Left renal pelvis (tissue), 4 donors: ENCODE measurements at regions not wholly inside any gene's neighbourhood (a gene's known extent, or its start where the extent isn't known, plus 50 kb on each side); places are given as distances from the start of the nearest gene placed in this dataset.
"Not testable (repeated sequence)": the region's sequence is repeated elsewhere in the genome, so short reads cannot be mapped to it uniquely, and the experiment has no call there.

Experiments used
- DNase-seq, 4 donors: peaks; one replicate each; pipeline ENCODE4 v3.0.0-alpha.2; 2013; ENCODE audit warnings: low read depth in 4 of 4, low spot score in 3 of 4

GRCh38 chr6:50899306-50899870, 80.7 kb downstream of the TFAP2B start:
- DNase-seq = no peak

- no peak for DNase-seq
These were observed 83.6 kb downstream of the TFAP2B start for GRCh38 chr6:50902260-50902659.

DNA sequence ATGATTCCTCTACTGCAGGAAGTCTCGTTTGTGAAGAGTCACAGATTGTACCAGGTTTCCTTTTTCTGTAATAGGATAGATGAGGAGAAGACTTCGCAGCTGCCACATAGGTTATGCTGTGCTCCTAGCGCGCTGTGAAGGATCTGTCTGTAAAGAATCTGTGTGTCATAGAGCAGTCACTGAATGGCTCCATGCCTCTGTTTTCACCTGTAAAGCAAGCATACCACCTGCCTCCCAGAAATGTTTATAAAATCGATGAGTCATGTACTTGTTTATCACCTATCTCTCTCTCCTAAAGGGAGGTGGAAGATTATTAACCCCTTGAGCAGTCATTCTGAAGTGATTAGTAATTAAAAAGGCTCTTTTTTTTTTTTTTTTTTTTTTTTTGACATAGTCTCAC, 86.6 kb downstream of the TFAP2B start:
- no peak for DNase-seq

GRCh38 chr6:50907565-50907964, 88.9 kb downstream of the TFAP2B start:
- no peak for DNase-seq

DNA sequence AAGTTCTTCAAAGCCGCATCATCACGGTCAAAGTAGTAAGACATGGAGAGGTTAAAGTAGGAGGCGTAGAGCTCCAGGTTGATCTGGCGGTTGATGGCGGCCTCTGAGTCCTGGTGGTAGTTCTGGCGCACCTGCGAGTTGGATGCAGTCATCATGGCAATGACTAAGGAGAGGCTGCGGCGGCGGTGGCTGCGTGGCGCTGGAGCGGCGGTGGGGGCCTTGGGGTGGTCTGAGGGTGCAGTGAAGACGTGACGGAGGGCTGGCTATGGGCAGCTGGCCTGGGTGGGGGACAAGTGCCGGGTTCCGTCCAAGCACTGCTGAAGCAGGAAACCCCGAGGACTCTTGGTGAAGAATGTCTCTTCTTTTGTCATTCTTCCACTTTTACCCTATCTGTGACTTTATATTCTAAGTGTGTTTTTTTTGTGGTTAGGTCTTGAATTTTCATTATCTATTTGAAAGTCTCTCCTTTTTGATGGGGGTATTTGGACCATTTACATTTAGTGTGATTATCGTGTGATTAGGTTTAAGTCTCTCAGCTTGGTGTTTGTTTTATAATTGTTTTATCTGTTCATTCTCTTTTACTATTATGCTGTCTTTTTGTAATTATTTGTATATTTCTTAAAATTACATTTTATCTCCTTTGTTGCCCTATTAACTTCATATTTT, 94.6 kb downstream of the TFAP2B start:
- no peak for DNase-seq

DNA sequence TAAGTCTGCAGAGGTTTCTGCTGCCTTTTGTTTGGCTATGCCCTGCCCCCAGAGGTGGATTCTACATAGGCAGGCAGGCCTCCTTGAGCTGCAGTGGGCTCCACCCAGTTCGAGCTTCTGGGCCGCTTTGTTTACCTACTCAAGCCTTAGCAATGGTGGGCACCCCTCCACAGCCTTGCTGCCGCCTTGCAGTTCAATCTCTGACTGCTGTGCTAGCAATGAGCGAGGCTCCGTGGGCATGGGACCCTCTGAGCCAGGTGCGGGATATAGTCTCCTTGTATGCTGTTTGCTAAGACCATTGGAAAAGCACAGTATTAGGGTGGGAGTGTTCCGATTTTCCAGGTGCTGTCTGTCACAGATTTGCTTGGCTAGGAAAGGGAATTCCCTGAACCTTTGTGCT, 102.7 kb downstream of the TFAP2B start:
- not testable (repeated sequence) for DNase-seq

DNA sequence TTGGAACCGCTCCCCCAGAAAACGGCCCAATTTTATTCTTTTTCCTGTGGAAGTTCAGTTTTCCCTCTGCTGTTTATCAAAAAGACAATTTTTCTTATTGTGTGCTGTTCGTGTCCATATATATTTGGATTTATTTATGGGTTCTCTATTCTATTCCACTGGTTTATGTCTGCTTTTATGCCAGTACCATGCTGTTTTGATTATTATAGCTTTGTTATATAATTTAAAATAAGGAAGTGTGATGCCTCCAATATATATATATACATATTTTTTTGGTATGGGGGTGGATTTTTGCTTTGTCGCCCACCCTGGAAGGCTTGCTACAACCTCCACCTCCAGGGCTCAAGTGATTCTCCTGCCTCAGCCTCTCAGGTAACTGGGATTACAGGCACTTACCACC, 103.3 kb downstream of the TFAP2B start:
- no peak for DNase-seq

DNA sequence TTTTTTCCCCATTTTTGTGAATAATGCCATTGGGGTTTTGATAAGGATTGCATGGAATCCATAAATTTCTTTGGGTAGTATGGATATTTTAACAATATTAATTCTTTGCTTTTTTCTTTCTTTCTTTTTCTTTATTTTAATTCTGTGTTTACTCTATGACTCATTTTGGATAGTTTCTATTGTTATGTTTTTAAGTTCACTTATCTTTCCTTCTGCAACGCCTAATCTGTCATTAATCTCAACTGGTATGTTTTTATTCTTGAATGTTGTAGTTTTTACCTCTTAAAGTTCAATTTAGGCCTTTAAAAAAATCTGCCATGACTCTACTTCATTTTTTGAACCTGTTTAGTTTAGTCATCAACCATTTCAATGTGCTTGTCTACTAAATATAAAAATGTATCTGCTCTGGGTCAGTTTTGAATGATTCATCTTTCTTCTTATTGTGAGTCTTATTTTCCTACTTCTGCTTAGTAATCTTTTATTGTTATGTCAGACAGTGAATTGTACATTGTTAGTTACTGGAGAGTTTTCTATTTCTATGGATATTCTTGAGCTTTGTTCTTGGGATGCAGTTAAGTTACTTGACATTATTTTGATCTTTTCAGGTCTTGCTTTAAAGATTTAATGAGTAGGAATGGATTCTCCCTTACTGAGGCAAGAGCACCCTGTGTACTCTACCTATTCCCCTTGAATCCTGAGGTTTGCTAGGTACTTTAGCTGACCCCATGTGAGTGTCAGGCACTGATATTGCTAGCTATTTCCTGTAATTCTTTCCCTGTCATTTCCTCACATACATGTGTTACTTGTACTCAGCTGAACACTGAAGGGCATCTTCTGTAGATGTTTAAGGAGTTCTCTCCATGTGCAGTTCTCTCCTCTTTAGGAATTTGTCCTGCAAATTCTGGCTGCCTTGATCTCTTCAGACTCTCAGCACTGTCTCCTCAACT, 104.2 kb downstream of the TFAP2B start:
- no peak for DNase-seq

GRCh38 chr6:50924758-50925157, 106.1 kb downstream of the TFAP2B start:
- no peak for DNase-seq

GRCh38 chr6:50925548-50925947, 106.9 kb downstream of the TFAP2B start:
- DNase-seq = no peak

DNA sequence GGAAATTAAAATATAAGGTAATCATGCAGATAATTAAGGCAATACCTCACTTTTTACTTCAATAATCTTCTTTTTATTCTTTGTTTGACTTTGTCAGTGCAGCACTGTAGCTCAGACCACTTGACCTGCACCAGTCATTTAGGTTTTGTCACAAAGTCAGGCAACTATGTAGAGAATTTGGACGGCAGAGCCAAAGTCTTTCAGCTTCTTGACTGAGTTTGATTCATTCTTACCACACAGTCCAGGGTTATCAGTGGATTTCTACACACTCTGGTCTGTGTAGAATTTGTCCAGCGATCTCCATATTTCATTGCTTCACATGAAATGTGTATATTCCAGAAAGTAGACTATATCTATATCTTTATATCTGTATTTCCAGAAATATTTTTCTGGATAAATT, 107.3 kb downstream of the TFAP2B start:
- DNase-seq = no peak

DNA sequence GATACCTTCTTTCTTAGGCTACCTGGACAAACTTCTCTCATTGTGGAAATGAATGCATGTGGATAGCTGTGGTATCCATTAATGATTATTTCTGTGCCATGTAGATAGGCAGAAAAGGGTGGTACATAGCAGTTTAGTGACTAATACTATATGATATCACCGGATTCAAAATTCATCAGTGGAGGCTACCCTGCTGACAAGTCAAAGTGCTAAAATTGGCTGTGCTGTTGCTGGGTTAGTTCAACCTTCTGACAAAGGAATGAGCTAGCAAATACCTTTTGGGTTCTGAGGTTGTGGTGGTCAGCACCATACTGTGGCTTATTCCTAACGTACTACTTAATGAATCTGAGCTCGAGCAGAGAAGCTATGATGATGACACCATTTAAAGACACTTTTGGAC, 109.1 kb downstream of the TFAP2B start:
- DNase-seq = no peak

DNA sequence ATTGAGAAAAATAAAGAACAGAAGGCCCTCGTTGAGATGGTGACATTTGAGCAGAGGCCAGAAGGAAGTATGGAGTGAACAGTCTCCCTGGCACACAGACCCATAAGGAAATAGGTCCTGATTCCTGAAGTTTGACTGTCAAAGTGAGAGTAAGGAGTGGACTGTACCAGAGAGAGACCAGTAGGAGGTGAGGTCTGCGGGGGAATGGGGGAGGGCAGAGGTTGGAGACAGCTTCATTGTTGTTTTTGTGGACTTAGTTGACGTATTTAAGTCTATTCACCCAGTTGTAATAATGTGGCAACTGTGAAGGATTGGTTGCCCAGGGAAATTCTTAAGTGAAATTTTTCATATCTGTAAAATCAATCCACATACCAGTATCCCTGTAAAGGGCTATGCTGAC, 110.7 kb downstream of the TFAP2B start:
- DNase-seq = no peak

GRCh38 chr6:50935442-50935841, 116.8 kb downstream of the TFAP2B start:
- no peak for DNase-seq

GRCh38 chr6:50936277-50936681, 117.6 kb downstream of the TFAP2B start:
- no peak for DNase-seq

DNA sequence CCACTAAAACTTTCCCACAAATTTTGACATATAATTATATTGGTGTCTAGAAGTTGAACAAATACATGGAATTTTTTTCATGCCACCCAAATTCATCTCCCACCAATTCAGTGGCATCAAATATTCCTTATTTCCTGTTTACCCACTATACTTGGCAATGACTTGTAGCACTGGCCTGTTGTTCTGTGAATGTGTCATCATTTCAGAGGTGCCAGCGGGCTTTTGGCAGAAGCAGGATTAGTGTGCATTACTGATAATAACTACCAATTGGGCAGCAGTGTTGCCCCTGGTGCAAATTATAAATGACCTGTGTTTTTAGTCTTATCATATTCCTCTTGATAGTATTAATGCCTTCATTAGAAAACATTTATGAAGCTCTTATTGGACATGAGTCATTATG, 121.3 kb downstream of the TFAP2B start:
- DNase-seq = no peak

DNA sequence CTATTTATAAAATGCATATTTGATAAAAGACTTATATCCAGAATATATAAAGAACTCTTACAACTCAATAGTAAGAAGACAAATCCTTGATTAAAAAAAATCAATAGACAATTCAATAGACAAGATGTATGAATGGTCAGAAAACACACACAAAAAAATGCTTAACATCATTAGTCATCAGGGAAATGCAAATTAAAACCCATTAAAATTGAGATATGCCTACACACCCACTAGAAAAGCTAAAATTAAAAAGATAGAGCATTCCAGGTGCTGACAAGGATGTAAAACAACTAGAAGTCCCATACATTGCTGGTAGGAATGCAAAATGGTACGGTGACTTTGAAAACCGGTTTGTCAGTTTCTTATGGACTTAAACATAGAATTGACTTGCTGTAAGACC, 127.1 kb downstream of the TFAP2B start:
- DNase-seq = no peak

DNA sequence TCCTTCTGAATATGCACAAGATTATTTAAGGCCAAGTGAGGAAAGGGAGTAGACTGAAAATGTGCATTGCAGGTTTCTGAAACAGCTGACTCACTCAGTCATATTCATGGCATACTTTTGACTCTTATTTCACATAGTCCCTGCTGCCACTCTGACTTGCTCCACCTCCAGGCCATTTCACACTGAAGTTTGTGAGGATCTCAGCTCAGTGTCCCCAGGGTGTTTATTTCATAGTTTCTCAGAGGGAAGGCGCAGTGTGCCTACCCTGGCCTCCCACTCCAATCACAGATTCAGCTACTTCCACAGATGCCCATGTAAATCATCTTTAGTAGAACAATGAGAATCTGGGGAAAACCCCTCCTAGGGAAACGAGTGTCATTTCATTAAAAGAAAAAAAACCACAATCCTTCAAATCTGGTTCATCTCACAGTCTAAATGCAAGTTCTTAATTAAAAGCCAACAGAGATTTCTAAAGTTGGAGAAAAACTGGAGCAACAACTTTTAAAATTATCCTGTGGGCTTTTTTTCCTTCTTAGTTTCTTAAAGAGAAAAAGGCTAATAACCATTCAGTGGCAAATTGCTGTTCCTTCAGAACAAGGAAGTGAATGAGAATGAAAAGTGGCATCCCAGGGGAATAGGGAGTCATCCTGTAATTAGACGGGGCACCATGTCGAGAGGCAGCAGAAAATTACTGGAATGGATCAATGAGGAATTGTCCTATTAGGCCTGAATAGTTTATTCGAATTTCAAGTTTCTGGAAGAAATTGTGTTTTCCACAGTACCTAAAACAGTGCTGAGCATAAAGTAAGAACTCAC, 133.6 kb downstream of the TFAP2B start:
- DNase-seq = no peak

GRCh38 chr6:50956014-50956413, 137.3 kb downstream of the TFAP2B start:
- DNase-seq = no peak

DNA sequence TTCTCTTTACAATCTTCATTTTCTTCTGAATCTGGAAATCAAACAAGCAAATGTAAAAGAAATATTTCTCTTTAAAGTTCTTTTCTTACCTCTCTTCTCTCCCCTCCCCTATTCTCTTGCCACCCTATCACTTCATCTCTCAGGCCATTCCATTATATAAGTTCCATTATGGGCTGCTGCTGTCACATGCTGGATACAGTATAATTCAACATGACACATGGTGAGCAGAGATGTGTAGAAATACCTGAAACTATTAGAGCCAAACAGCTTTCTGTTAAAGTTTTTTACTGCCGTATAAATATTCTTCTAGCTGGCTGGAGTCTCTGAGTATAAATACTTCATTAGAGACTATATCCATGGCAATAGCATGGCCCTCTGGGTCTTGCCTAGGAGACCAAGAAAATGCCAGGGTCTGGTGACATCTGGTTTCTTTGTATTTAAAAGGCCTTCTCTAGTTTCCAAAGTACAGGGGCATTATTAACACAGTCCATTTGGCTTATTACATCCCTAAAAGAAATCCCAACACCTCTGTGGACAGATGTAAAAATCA, 139.6 kb downstream of the TFAP2B start:
- DNase-seq = no peak
